ENCODE measurements at regions not wholly inside any gene's neighbourhood (a gene's known extent, or its start where the extent isn't known, plus 50 kb on each side); places are given as distances from the start of the nearest gene placed in this dataset.

- TF ChIP-seq CTCF (IDR thresholded peaks at IDR 0.05) = no peak
- TF ChIP-seq POLR2A (IDR thresholded peaks at IDR 0.05) = no peak
These were observed 488.9 kb downstream of the ISL1 start for GRCh38 chr5:51872144-51872543.

Data from right lobe of liver (tissue), 4 donors.